CD4-positive, alpha-beta T cell (primary cell): ENCODE measurements at regions not wholly inside any gene's neighbourhood (a gene's known extent, or its start where the extent isn't known, plus 50 kb on each side); places are given as distances from the start of the nearest gene placed in this dataset.
"Not testable (repeated sequence)": the region's sequence is repeated elsewhere in the genome, so short reads cannot be mapped to it uniquely, and the experiment has no call there.

ENCODE experiments used
- ATAC-seq: fragments of 200-7000 bp; cut with Tn5 transposase; one replicate; pipeline ENCODE4 v1.10.0; 2022; ENCODE audit warnings: mild to moderate bottlenecking; ENCODE audit not compliant: poor library complexity
- CTCF ChIA-PET: fragments of 350-600 bp; sonication (Branson Sonifier 250); formaldehyde crosslinking; loops from one replicate; lab custom pipeline; 2021; ENCODE audit warnings: antibody characterized with exemption, inconsistent platforms; lab: Charles Lee
- POLR2A ChIA-PET: fragments of 350-600 bp; sonication (Branson Sonifier 250); formaldehyde crosslinking; loops from one replicate; lab custom pipeline; 2021; ENCODE audit warnings: antibody characterized with exemption, inconsistent platforms; lab: Charles Lee
- DNase-seq, 14 experiments: peaks; one replicate each; pipeline ENCODE4 v3.0.0-alpha.2; 2013 to 2020; ENCODE audit warnings: mixed read lengths in 2 of 14
- H3K27ac ChIP-seq, 2 donors: one replicate each; pipeline versions ENCODE4 v1.5.1 to v1.7.0; 2013; ENCODE audit warnings: low read length in 2 of 2, low read depth in 1 of 2, mild to moderate bottlenecking in 1 of 2
- H3K27me3 ChIP-seq, 2 experiments: 1 replicate in 1 of 2; 2 replicates in 1 of 2; pipeline versions ENCODE4 v1.6.1 to v1.7.0; 2013; ENCODE audit warnings: low read length in 2 of 2, control low read depth in 1 of 2, mild to moderate bottlenecking in 1 of 2, moderate library complexity in 1 of 2; ENCODE audit not compliant: insufficient read depth in 2 of 2, control insufficient read depth in 1 of 2
- H3K36me3 ChIP-seq: one replicate; pipeline ENCODE4 v1.6.1; 2013; ENCODE audit warnings: low read length, control low read depth; ENCODE audit not compliant: insufficient read depth
- H3K4me1 ChIP-seq: one replicate; pipeline ENCODE4 v1.6.1; 2013; ENCODE audit warnings: low read length, control low read depth; ENCODE audit not compliant: insufficient read depth
- H3K4me3 ChIP-seq: one replicate; pipeline ENCODE4 v1.5.1; 2013; ENCODE audit warnings: mild to moderate bottlenecking, low read length, moderate library complexity
- H3K9me3 ChIP-seq, 2 experiments: 1 replicate in 1 of 2; 2 replicates in 1 of 2; pipeline versions ENCODE4 v1.6.1 to v1.7.0; 2013; ENCODE audit warnings: low read length in 2 of 2, mild to moderate bottlenecking in 2 of 2, control low read depth in 1 of 2, moderate library complexity in 1 of 2; ENCODE audit not compliant: control insufficient read depth in 1 of 2, insufficient read depth in 1 of 2
- H3K27ac Mint-ChIP-seq: one replicate; pipeline ENCODE4 v1.8.0; 2020; ENCODE audit warnings: mixed read lengths
- H3K27me3 Mint-ChIP-seq: one replicate; pipeline ENCODE4 v1.8.0; 2021; ENCODE audit warnings: mixed read lengths
- H3K36me3 Mint-ChIP-seq: one replicate; pipeline ENCODE4 v1.8.0; 2021; ENCODE audit warnings: low read depth, mixed read lengths
- H3K4me1 Mint-ChIP-seq: one replicate; pipeline ENCODE4 v1.8.0; 2021; ENCODE audit warnings: low read depth, mixed read lengths
- H3K4me3 Mint-ChIP-seq: one replicate; pipeline ENCODE4 v1.8.0; 2020; ENCODE audit warnings: mild to moderate bottlenecking, mixed read lengths
- H3K9me3 Mint-ChIP-seq: one replicate; pipeline ENCODE4 v1.8.0; 2020; ENCODE audit warnings: mixed read lengths
- CTCF ChIP-seq: fragments of 200-600 bp; IDR thresholded peaks from one replicate; pipeline ENCODE4 v1.8.0; 2022; ENCODE audit warnings: antibody characterized with exemption, mild to moderate bottlenecking
- intact Hi-C, 2 experiments: fragments of 100-400 bp; cut with DNase I in 1 of 2; cut with micrococcal nuclease in 1 of 2; formaldehyde crosslinking; loops; one replicate each; pipeline versions ENCODE4 v1.15.1 to v1.9.0; 2023 to 2025; cut with DNase I, micrococcal nuclease

- Histone ChIP-seq H3K4me3 (no peak overlapping the region), H3K9me3 (no peaks in the 10 kb centered on the region), H3K27ac (no peak overlapping the region), H3K4me1 (no peaks in the 10 kb centered on the region), H3K27me3 (no peaks in the 10 kb centered on the region), H3K36me3 (no peaks in the 10 kb centered on the region)
- CTCF ChIA-PET, result no interaction called here
- H3K4me3 Mint-ChIP-seq, result no peak overlapping the region
- POLR2A ChIA-PET, result no interaction called here
- H3K9me3 Mint-ChIP-seq, result no peaks in the 10 kb centered on the region
- H3K4me1 Mint-ChIP-seq, result no peaks in the 10 kb centered on the region
- intact Hi-C loops, result no loop called here
- no peaks in the 10 kb centered on the region for H3K36me3 Mint-ChIP-seq
- H3K27ac Mint-ChIP-seq, result no peak overlapping the region
- H3K27me3 Mint-ChIP-seq, result peaks cover 13% of the 10 kb centered on the region
- DNase-seq (no peak), ATAC-seq (no peak)
- no peak for TF ChIP-seq CTCF
These were observed 109.2 kb upstream of the SESTD1 start for GRCh38 chr2:179373816-179374215.

GRCh38 chr2:179365561-179365960, 100.9 kb upstream of the SESTD1 start:
- intact Hi-C loops, DNase-seq, H3K36me3 ChIP-seq, POLR2A ChIA-PET, H3K27ac Mint-ChIP-seq, H3K27me3 ChIP-seq, H3K36me3 Mint-ChIP-seq, H3K4me1 Mint-ChIP-seq, H3K9me3 ChIP-seq, H3K4me3 Mint-ChIP-seq, H3K27ac ChIP-seq, H3K27me3 Mint-ChIP-seq, H3K9me3 Mint-ChIP-seq, ATAC-seq, H3K4me1 ChIP-seq, CTCF ChIA-PET, H3K4me3 ChIP-seq: not testable (repeated sequence)

- Mint-ChIP-seq H3K36me3 (no peaks in the 10 kb centered on the region), H3K9me3 (no peaks in the 10 kb centered on the region), H3K4me1 (no peaks in the 10 kb centered on the region), H3K4me3 (no peak overlapping the region), H3K27ac (no peak overlapping the region), H3K27me3 (no peaks in the 10 kb centered on the region)
- intact Hi-C loops, result no loop called here
- Histone ChIP-seq H3K36me3 (no peaks in the 10 kb centered on the region), H3K4me1 (no peaks in the 10 kb centered on the region), H3K9me3 (no peaks in the 10 kb centered on the region), H3K4me3 (no peak overlapping the region), H3K27me3 (no peaks in the 10 kb centered on the region), H3K27ac (no peak overlapping the region)
- ChIA-PET POLR2A (no interaction called here), CTCF (no interaction called here)
- ATAC-seq (no peak), DNase-seq (no peak)
- no peak for TF ChIP-seq CTCF
These were observed 91.2 kb upstream of the SESTD1 start for GRCh38 chr2:179355881-179356280.

- Histone ChIP-seq H3K4me1 (no peaks in the 10 kb centered on the region), H3K27ac (no peak overlapping the region), H3K27me3 (no peaks in the 10 kb centered on the region), H3K4me3 (no peak overlapping the region), H3K36me3 (no peaks in the 10 kb centered on the region), H3K9me3 (no peaks in the 10 kb centered on the region)
- Mint-ChIP-seq H3K4me1 (no peaks in the 10 kb centered on the region), H3K36me3 (no peaks in the 10 kb centered on the region), H3K27ac (no peak overlapping the region), H3K4me3 (no peak overlapping the region), H3K9me3 (no peaks in the 10 kb centered on the region), H3K27me3 (no peaks in the 10 kb centered on the region)
- CTCF ChIA-PET, result no interaction called here
- no peak for ATAC-seq
- DNase-seq, result no peak
- intact Hi-C loops, result no loop called here
- no peak for TF ChIP-seq CTCF
- POLR2A ChIA-PET, result no interaction called here
These were observed 90.3 kb upstream of the SESTD1 start for GRCh38 chr2:179354739-179355537.
